ENCODE measurements at regions not wholly inside any gene's neighbourhood (a gene's known extent, or its start where the extent isn't known, plus 50 kb on each side); places are given as distances from the start of the nearest gene placed in this dataset.
"Not testable (repeated sequence)": the region's sequence is repeated elsewhere in the genome, so short reads cannot be mapped to it uniquely, and the experiment has no call there.

- DNase-seq (ENCODE audit: low spot score), result no peak
- in situ Hi-C loops (cut with MboI; ENCODE audit: low pct_unique_long_range_greater_than_20kb, low sequenced_read_pairs, unreplicated experiment), result loop anchor here (25.0 kb wide), 1 partner anchor 774 kb away; the partner anchor contains the start of genes RAB36 and RSPH14
- TF ChIP-seq CTCF (IDR thresholded peaks at IDR 0.05; ENCODE audit: extremely low read depth, insufficient read depth, missing control alignments), result no peak
These were observed 118.3 kb downstream of the VPREB1 start for GRCh38 chr22:22362936-22363335.

- in situ Hi-C loops (cut with MboI; ENCODE audit: low pct_unique_long_range_greater_than_20kb, low sequenced_read_pairs, unreplicated experiment), result loop anchor here (25.0 kb wide), 1 partner anchor 773 kb away; the partner anchor contains the start of genes RAB36 and RSPH14
- TF ChIP-seq CTCF (IDR thresholded peaks at IDR 0.05; ENCODE audit: extremely low read depth, insufficient read depth, missing control alignments), result no peak
These were observed 119.6 kb downstream of the VPREB1 start for GRCh38 chr22:22364207-22364606.

GRCh38 chr22:22366537-22366936, 122.0 kb downstream of the VPREB1 start:
- no peak for TF ChIP-seq CTCF (IDR thresholded peaks at IDR 0.05; ENCODE audit: extremely low read depth, insufficient read depth, missing control alignments)
- in situ Hi-C loops (cut with MboI; ENCODE audit: low pct_unique_long_range_greater_than_20kb, low sequenced_read_pairs, unreplicated experiment), result loop anchor here (25.0 kb wide), 1 partner anchor 771 kb away; the partner anchor contains the start of genes RAB36 and RSPH14
- DNase-seq (ENCODE audit: low spot score), result no peak

More at GRCh38 chr22:22364207-22364606, 119.6 kb downstream of the VPREB1 start:
- no peak for DNase-seq (ENCODE audit: low spot score)

GRCh38 chr22:22368516-22368915, 123.9 kb downstream of the VPREB1 start:
- TF ChIP-seq CTCF (IDR thresholded peaks at IDR 0.05; ENCODE audit: extremely low read depth, insufficient read depth, missing control alignments), result no peak
- in situ Hi-C loops (cut with MboI; ENCODE audit: low pct_unique_long_range_greater_than_20kb, low sequenced_read_pairs, unreplicated experiment), result loop anchor here (25.0 kb wide), 1 partner anchor 769 kb away; the partner anchor contains the start of genes RAB36 and RSPH14
- no peak for DNase-seq (ENCODE audit: low spot score)

GRCh38 chr22:22369219-22369963, 124.8 kb downstream of the VPREB1 start:
- DNase-seq (ENCODE audit: low spot score), result not testable (repeated sequence)
- in situ Hi-C loops (cut with MboI; ENCODE audit: low pct_unique_long_range_greater_than_20kb, low sequenced_read_pairs, unreplicated experiment), result loop anchor here (25.0 kb wide), 1 partner anchor 768 kb away; the partner anchor contains the start of genes RAB36 and RSPH14

- in situ Hi-C loops (cut with MboI; ENCODE audit: low pct_unique_long_range_greater_than_20kb, low sequenced_read_pairs, unreplicated experiment), result loop anchor here (10.0 to 25.0 kb wide), 2 partner anchors 585 to 767 kb away; partner anchors contain the start of genes RAB36 and RSPH14
- no peak for TF ChIP-seq CTCF (IDR thresholded peaks at IDR 0.05; ENCODE audit: extremely low read depth, insufficient read depth, missing control alignments)
- no peak for DNase-seq (ENCODE audit: low spot score)
These were observed 125.3 kb downstream of the VPREB1 start for GRCh38 chr22:22369964-22370270.

- no peak for DNase-seq (ENCODE audit: low spot score)
- in situ Hi-C loops (cut with MboI; ENCODE audit: low pct_unique_long_range_greater_than_20kb, low sequenced_read_pairs, unreplicated experiment), result loop anchor here (10.0 to 25.0 kb wide), 2 partner anchors 584 to 766 kb away; partner anchors contain the start of genes RAB36 and RSPH14
- no peak for TF ChIP-seq CTCF (IDR thresholded peaks at IDR 0.05; ENCODE audit: extremely low read depth, insufficient read depth, missing control alignments)
These were observed 126.5 kb downstream of the VPREB1 start for GRCh38 chr22:22371031-22371541.
